ENCODE measurements at regions not wholly inside any gene's neighbourhood (a gene's known extent, or its start where the extent isn't known, plus 50 kb on each side); places are given as distances from the start of the nearest gene placed in this dataset.
"Not testable (repeated sequence)": the region's sequence is repeated elsewhere in the genome, so short reads cannot be mapped to it uniquely, and the experiment has no call there.

GRCh38 chr5:56406221-56406620 is 173.1 kb upstream of the ANKRD55 start:
- no peak overlapping the region for H3K4me2 ChIP-seq (ENCODE audit: insufficient read depth, low read length)
- H3K4me3 ChIP-seq (ENCODE audit: insufficient read depth, low read length) = no peak overlapping the region
- H3K27ac ChIP-seq (ENCODE audit: low read depth, low read length) = no peak overlapping the region
- DNase-seq (ENCODE audit: insufficient read length, low spot score, missing footprints) = no peak
- H3K9me3 ChIP-seq (ENCODE audit: low read depth, low read length) = no peaks in the 10 kb centered on the region
- no peak for TF ChIP-seq CTCF (IDR thresholded peaks at IDR 0.05; ENCODE audit: extremely low read depth, low read depth, low read length)
- H4K20me1 ChIP-seq (ENCODE audit: insufficient read depth, low read length) = no peaks in the 10 kb centered on the region
- H3K27me3 ChIP-seq (ENCODE audit: insufficient read depth, low read length) = peaks cover 5% of the 10 kb centered on the region
- no peaks in the 10 kb centered on the region for H3K36me3 ChIP-seq (ENCODE audit: insufficient read depth, low read length)
- no peak overlapping the region for H2AFZ ChIP-seq (ENCODE audit: low read length)
- H3K79me2 ChIP-seq (ENCODE audit: insufficient read depth, low read length) = no peaks in the 10 kb centered on the region
- peaks cover 8% of the 10 kb centered on the region for H3K4me1 ChIP-seq (ENCODE audit: insufficient read depth, low read length)

GRCh38 chr5:56405116-56405908 is 172.2 kb upstream of the ANKRD55 start:
- Histone ChIP-seq H3K36me3 (ENCODE audit: insufficient read depth, low read length) (no peaks in the 10 kb centered on the region), H2AFZ (ENCODE audit: low read length) (no peak overlapping the region), H3K4me2 (ENCODE audit: insufficient read depth, low read length) (no peak overlapping the region), H3K27me3 (ENCODE audit: insufficient read depth, low read length) (peaks cover 5% of the 10 kb centered on the region), H3K27ac (ENCODE audit: low read depth, low read length) (no peak overlapping the region), H3K4me3 (ENCODE audit: insufficient read depth, low read length) (no peak overlapping the region), H3K79me2 (ENCODE audit: insufficient read depth, low read length) (no peaks in the 10 kb centered on the region), H4K20me1 (ENCODE audit: insufficient read depth, low read length) (no peaks in the 10 kb centered on the region), H3K9me3 (ENCODE audit: low read depth, low read length) (no peaks in the 10 kb centered on the region), H3K4me1 (ENCODE audit: insufficient read depth, low read length) (peaks cover 8% of the 10 kb centered on the region)
- no peak for TF ChIP-seq CTCF (IDR thresholded peaks at IDR 0.05; ENCODE audit: extremely low read depth, low read depth, low read length)
- no peak for DNase-seq (ENCODE audit: insufficient read length, low spot score, missing footprints)

- no peak for DNase-seq (ENCODE audit: insufficient read length, low spot score, missing footprints)
These were observed 169.4 kb upstream of the ANKRD55 start for GRCh38 chr5:56402266-56403220.

GRCh38 chr5:56397796-56398195 is 164.7 kb upstream of the ANKRD55 start:
- H3K9me3 ChIP-seq (ENCODE audit: low read depth, low read length); DNase-seq (ENCODE audit: insufficient read length, low spot score, missing footprints); H4K20me1 ChIP-seq (ENCODE audit: insufficient read depth, low read length); H3K36me3 ChIP-seq (ENCODE audit: insufficient read depth, low read length); H3K79me2 ChIP-seq (ENCODE audit: insufficient read depth, low read length); H3K27me3 ChIP-seq (ENCODE audit: insufficient read depth, low read length); H3K4me1 ChIP-seq (ENCODE audit: insufficient read depth, low read length); H3K27ac ChIP-seq (ENCODE audit: low read depth, low read length); H3K4me2 ChIP-seq (ENCODE audit: insufficient read depth, low read length); H3K4me3 ChIP-seq (ENCODE audit: insufficient read depth, low read length); H2AFZ ChIP-seq (ENCODE audit: low read length): not testable (repeated sequence)

More at GRCh38 chr5:56402266-56403220, 169.4 kb upstream of the ANKRD55 start:
- Histone ChIP-seq H3K4me3 (ENCODE audit: insufficient read depth, low read length) (no peak overlapping the region), H3K4me2 (ENCODE audit: insufficient read depth, low read length) (no peak overlapping the region), H3K79me2 (ENCODE audit: insufficient read depth, low read length) (no peaks in the 10 kb centered on the region), H3K36me3 (ENCODE audit: insufficient read depth, low read length) (no peaks in the 10 kb centered on the region), H3K27me3 (ENCODE audit: insufficient read depth, low read length) (peaks cover 5% of the 10 kb centered on the region), H3K27ac (ENCODE audit: low read depth, low read length) (no peak overlapping the region), H3K9me3 (ENCODE audit: low read depth, low read length) (no peaks in the 10 kb centered on the region), H2AFZ (ENCODE audit: low read length) (no peak overlapping the region), H3K4me1 (ENCODE audit: insufficient read depth, low read length) (no peaks in the 10 kb centered on the region), H4K20me1 (ENCODE audit: insufficient read depth, low read length) (no peaks in the 10 kb centered on the region)
- no peak for TF ChIP-seq CTCF (IDR thresholded peaks at IDR 0.05; ENCODE audit: extremely low read depth, low read depth, low read length)

Data from osteoblast (primary cell).